GM23338 (cell line): ENCODE measurements at regions not wholly inside any gene's neighbourhood (a gene's known extent, or its start where the extent isn't known, plus 50 kb on each side); places are given as distances from the start of the nearest gene placed in this dataset.

Experiments used
- ATAC-seq: fragments of 200-7000 bp; cut with Tn5 transposase; 3 replicates; pipeline ENCODE4 v1.9.1; 2020
- DNase-seq: peaks from one replicate; pipeline ENCODE4 v3.0.0-alpha.2; 2015; ENCODE audit warnings: low spot score
- H2AFZ ChIP-seq: fragments of 200-600 bp; sonication (generic); 2 replicates; pipeline ENCODE4 v1.8.0; 2016; ENCODE audit warnings: antibody characterized with exemption, mild to moderate bottlenecking, moderate library complexity
- H3F3A ChIP-seq: fragments of 200-600 bp; sonication (generic); replicated peaks from 2 replicates; pipeline ENCODE4 v1.8.0; 2017; ENCODE audit warnings: antibody characterized with exemption, mixed run types, low read depth
- H3K27ac ChIP-seq: fragments of 200-600 bp; sonication (generic); 2 replicates; pipeline ENCODE4 v1.6.1; 2016; ENCODE audit warnings: low read depth
- H3K27me3 ChIP-seq: fragments of 200-600 bp; sonication (generic); 2 replicates; pipeline ENCODE4 v1.8.0; 2016; ENCODE audit warnings: mild to moderate bottlenecking, mixed run types, moderate library complexity; ENCODE audit not compliant: insufficient read depth
- H3K36me3 ChIP-seq: fragments of 200-600 bp; sonication (generic); 2 replicates; pipeline ENCODE4 v1.8.0; 2016; ENCODE audit warnings: mild to moderate bottlenecking; ENCODE audit not compliant: insufficient read depth
- H3K4me1 ChIP-seq: fragments of 200-600 bp; sonication (generic); 2 replicates; pipeline ENCODE4 v1.8.0; 2016; ENCODE audit warnings: mild to moderate bottlenecking, moderate library complexity; ENCODE audit not compliant: insufficient read depth
- H3K4me2 ChIP-seq: fragments of 200-600 bp; sonication (generic); 2 replicates; pipeline ENCODE4 v1.7.1; 2017; ENCODE audit warnings: mixed run types
- H3K4me3 ChIP-seq: fragments of 200-600 bp; sonication (generic); 2 replicates; pipeline ENCODE4 v1.6.1; 2016; ENCODE audit warnings: mixed run types
- H3K79me2 ChIP-seq: fragments of 200-600 bp; sonication (generic); replicated peaks from 2 replicates; pipeline ENCODE4 v1.8.0; 2017; ENCODE audit warnings: mild to moderate bottlenecking; ENCODE audit not compliant: insufficient read depth
- H3K9me2 ChIP-seq: fragments of 200-600 bp; sonication (generic); 2 replicates; pipeline ENCODE4 v1.8.0; 2017; ENCODE audit not compliant: insufficient read depth
- H4K20me1 ChIP-seq: fragments of 200-600 bp; sonication (generic); replicated peaks from 2 replicates; pipeline ENCODE4 v1.8.0; 2017; ENCODE audit warnings: mild to moderate bottlenecking; ENCODE audit not compliant: insufficient read depth
- H3K27ac Mint-ChIP-seq: 2 replicates; pipeline ENCODE4 v1.8.0; 2020; ENCODE audit warnings: inconsistent platforms, mild to moderate bottlenecking, moderate library complexity, mixed read lengths
- H3K27me3 Mint-ChIP-seq: 3 replicates; pipeline ENCODE4 v1.8.0; 2022; ENCODE audit warnings: low read depth, mild to moderate bottlenecking, moderate library complexity, mixed read lengths, inconsistent platforms; ENCODE audit not compliant: insufficient read depth, poor library complexity
- H3K36me3 Mint-ChIP-seq: 3 replicates; pipeline ENCODE4 v1.8.0; 2021; ENCODE audit warnings: low read depth, mild to moderate bottlenecking, inconsistent platforms, moderate library complexity, mixed read lengths
- H3K4me1 Mint-ChIP-seq: 3 replicates; pipeline ENCODE4 v1.8.0; 2020; ENCODE audit warnings: mild to moderate bottlenecking, inconsistent platforms, mixed read lengths
- H3K4me3 Mint-ChIP-seq: 3 replicates; pipeline ENCODE4 v1.8.0; 2021; ENCODE audit warnings: moderate library complexity, mild to moderate bottlenecking, inconsistent platforms, mixed read lengths
- H3K9me3 Mint-ChIP-seq: 3 replicates; pipeline ENCODE4 v1.8.0; 2020; ENCODE audit warnings: moderate library complexity, mild to moderate bottlenecking, inconsistent platforms, mixed read lengths
- CREB1 ChIP-seq: fragments of 250-450 bp; sonication (Bioruptor Pico); IDR thresholded peaks from 2 replicates; pipeline ENCODE4 v1.5.0; 2020; ENCODE audit warnings: low read depth, mild to moderate bottlenecking, moderate library complexity
- CTCF ChIP-seq, 2 experiments: fragments of 200-600 bp in 1 of 2; sonication (generic) in 1 of 2; conservative IDR thresholded peaks; 2 replicates each; pipeline versions ENCODE4 v1.5.1 to v1.6.1; 2016 to 2017; ENCODE audit warnings: antibody characterized with exemption in 2 of 2, low read depth in 2 of 2, mild to moderate bottlenecking in 2 of 2, moderate library complexity in 1 of 2
- ETS1 ChIP-seq: IDR thresholded peaks from 2 replicates; pipeline ENCODE4 v1.6.1; 2016; ENCODE audit warnings: antibody characterized with exemption
- EZH2phosphoT487 ChIP-seq: fragments of 200-600 bp; sonication (generic); IDR thresholded peaks from one replicate; pipeline ENCODE4 v1.8.1; 2018; ENCODE audit warnings: antibody characterized with exemption; ENCODE audit not compliant: unreplicated experiment
- NANOG ChIP-seq: IDR thresholded peaks from 2 replicates; pipeline ENCODE4 v1.6.1; 2016; ENCODE audit warnings: antibody characterized with exemption, borderline replicate concordance
- POLR2AphosphoS5 ChIP-seq: IDR thresholded peaks from 2 replicates; pipeline ENCODE4 v1.6.1; 2016; ENCODE audit warnings: antibody characterized with exemption, low read depth
- ZNF331 ChIP-seq: fragments of 250-450 bp; sonication (Bioruptor Pico); IDR thresholded peaks from 2 replicates; pipeline ENCODE4 v1.5.0; 2020; ENCODE audit warnings: low read depth, mild to moderate bottlenecking, moderate library complexity
- ZNF462 ChIP-seq: fragments of 250-450 bp; sonication (Bioruptor Pico); IDR thresholded peaks from 2 replicates; pipeline ENCODE4 v1.5.0; 2020; ENCODE audit warnings: mild to moderate bottlenecking, moderate library complexity

GRCh38 chr6:25027221-25027916 is 91.6 kb upstream of the RIPOR2 start:
- 0 out of 2 replicates have a peak overlapping the region, but pooled peaks have one; percentile 20 for H3K4me2 ChIP-seq
- peaks cover 26% of the 10 kb centered on the region for H3K4me1 Mint-ChIP-seq
- H3F3A ChIP-seq = 0 out of 2 replicates have a peak, but pooled peaks cover 6% of the 10 kb centered on the region
- H3K4me1 ChIP-seq = peaks cover 32% of the 10 kb centered on the region
- peak overlapping the region; percentile 22; the same call in 1 of the 2 replicates for H3K27ac ChIP-seq
- H3K27me3 ChIP-seq = no peaks in the 10 kb centered on the region
- H3K36me3 Mint-ChIP-seq = no peaks in the 10 kb centered on the region
- H3K36me3 ChIP-seq = no peaks in the 10 kb centered on the region
- no peaks in the 10 kb centered on the region for H4K20me1 ChIP-seq
- H3K4me3 ChIP-seq = no peak overlapping the region
- H3K79me2 ChIP-seq = no peaks in the 10 kb centered on the region
- no peaks in the 10 kb centered on the region for H3K9me3 Mint-ChIP-seq
- H3K9me2 ChIP-seq = no peaks in the 10 kb centered on the region
- no peak overlapping the region for H3K27ac Mint-ChIP-seq
- H3K27me3 Mint-ChIP-seq = no peaks in the 10 kb centered on the region
- TF ChIP-seq NANOG (no peak), CTCF (conservative IDR thresholded peaks at IDR 0.05; ENCODE audit: low read depth in 2 of 2) (peak; percentile 49 to 63)
- H2AFZ ChIP-seq = peak overlapping the region; percentile 80
- peak; percentile 69 for DNase-seq
- peak; percentile 85 for ATAC-seq
- no peak overlapping the region for H3K4me3 Mint-ChIP-seq

- ATAC-seq (no peak), DNase-seq (no peak)
- Mint-ChIP-seq H3K27me3 (no peaks in the 10 kb centered on the region), H3K9me3 (no peaks in the 10 kb centered on the region), H3K36me3 (no peaks in the 10 kb centered on the region), H3K4me3 (no peak overlapping the region), H3K4me1 (peaks cover 26% of the 10 kb centered on the region), H3K27ac (no peak overlapping the region)
- H3K4me3 ChIP-seq = no peak overlapping the region
- no peak overlapping the region for H3K27ac ChIP-seq
- H3K9me2 ChIP-seq = no peaks in the 10 kb centered on the region
- no peaks in the 10 kb centered on the region for H3K79me2 ChIP-seq
- no peak overlapping the region for H3K4me2 ChIP-seq
- H4K20me1 ChIP-seq = no peaks in the 10 kb centered on the region
- H3K27me3 ChIP-seq = no peaks in the 10 kb centered on the region
- peaks cover 32% of the 10 kb centered on the region for H3K4me1 ChIP-seq
- H3F3A ChIP-seq = 0 out of 2 replicates have a peak, but pooled peaks cover 6% of the 10 kb centered on the region
- H2AFZ ChIP-seq = peak overlapping the region; percentile 80; the same call in 1 of the 2 replicates
- H3K36me3 ChIP-seq = no peaks in the 10 kb centered on the region
- TF ChIP-seq ZNF462 (CRISPR knock-in tag) (no peak), NANOG (no peak), EZH2phosphoT487 (no peak), CTCF (conservative IDR thresholded peaks at IDR 0.05; ENCODE audit: low read depth in 2 of 2) (no peak), CREB1 (CRISPR knock-in tag) (no peak), POLR2AphosphoS5 (no peak), ETS1 (no peak), ZNF331 (CRISPR knock-in tag) (no peak)
Measured at GRCh38 chr6:25028328-25028727, 92.6 kb upstream of the RIPOR2 start.
